Epithelial cell of prostate (primary cell): ENCODE measurements at regions not wholly inside any gene's neighbourhood (a gene's known extent, or its start where the extent isn't known, plus 50 kb on each side); places are given as distances from the start of the nearest gene placed in this dataset.

Experiments used
- DNase-seq: peaks from one replicate; pipeline ENCODE4 v3.0.0-alpha.2; 2011; ENCODE audit warnings: low read depth, low spot score
- H3K27ac ChIP-seq: fragments of 450-650 bp; 2 replicates; pipeline ENCODE4 v1.5.1; 2017; ENCODE audit warnings: mild to moderate bottlenecking

DNA sequence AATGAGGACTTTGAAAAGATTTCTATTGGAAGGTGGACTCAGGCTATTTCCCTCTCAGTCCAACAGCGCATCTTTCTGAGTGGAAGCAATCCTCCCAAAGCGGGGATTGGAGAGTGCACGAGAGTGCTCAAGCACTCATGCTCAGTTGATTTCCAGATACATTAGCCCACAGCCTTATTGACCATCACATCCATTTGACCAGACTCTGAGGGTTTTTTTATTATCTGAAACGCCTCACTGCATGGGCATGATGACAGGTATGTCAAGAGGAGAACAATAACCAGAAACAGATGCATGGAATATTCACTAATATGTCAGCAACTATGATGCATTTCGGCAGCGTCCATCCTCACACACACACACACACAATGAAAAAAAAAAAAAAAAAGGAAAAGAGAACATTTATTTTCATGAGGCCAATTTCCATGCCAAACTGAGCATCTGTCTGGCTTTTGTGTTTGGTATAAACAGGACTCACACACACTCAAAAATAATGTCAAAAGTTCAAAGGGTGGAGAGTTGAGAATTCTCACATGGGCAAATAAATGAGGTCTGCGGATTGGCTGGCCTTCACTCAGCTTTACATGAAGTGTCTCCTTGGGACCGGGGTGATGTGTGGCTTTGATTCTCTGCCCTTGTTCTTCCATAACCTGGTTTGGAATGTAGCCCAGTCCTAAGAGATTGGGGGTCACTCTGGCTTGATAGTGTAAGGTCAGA, 371.6 kb downstream of the MCTP2 start:
- no peak overlapping the region for H3K27ac ChIP-seq

DNA sequence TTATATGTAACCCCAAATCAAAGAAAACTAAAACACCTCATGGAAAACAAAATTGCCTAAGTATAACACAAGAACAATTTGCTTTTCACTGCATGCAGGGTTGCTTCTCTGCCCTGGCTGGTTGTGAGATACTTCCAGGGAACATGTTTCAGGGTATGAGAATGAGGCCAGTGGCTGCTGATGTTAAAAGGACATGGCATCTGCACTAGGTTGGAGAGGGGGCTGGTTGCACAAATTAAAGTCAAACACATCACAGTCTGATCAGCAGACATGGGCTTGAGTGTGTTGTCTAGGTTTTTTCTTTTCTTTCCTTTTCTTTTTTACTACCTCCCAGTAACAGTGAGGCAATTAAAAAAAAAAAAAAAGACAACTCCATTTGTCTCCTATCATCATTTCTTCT, 374.9 kb downstream of the MCTP2 start:
- no peak for DNase-seq
- H3K27ac ChIP-seq = no peak overlapping the region

More for the DNA sequence above, 371.6 kb downstream of the MCTP2 start:
- no peak for DNase-seq

DNA sequence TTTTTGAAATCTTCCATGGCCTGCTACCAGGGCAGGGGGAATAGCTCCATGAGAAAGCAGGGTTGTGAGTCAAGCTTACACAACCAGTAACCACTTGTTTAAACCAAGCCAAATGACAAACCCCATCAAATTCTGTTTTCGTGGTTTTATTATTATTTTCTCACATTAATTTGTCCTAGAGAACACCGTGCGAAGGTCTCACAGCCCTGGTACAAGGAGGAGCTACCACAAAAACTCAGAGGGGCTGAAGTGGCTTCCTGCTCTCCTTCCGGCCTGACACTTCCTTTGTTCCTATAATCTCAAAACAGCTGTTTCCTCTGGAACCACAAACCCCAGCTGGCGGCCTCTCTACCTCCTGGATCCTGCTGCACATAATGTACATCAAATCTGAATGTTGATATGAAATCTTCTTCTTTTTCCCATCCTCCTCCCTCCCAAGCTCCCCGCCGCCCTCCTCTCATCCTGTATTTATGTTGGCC, 375.9 kb downstream of the MCTP2 start:
- no peak overlapping the region for H3K27ac ChIP-seq
- DNase-seq = no peak

DNA sequence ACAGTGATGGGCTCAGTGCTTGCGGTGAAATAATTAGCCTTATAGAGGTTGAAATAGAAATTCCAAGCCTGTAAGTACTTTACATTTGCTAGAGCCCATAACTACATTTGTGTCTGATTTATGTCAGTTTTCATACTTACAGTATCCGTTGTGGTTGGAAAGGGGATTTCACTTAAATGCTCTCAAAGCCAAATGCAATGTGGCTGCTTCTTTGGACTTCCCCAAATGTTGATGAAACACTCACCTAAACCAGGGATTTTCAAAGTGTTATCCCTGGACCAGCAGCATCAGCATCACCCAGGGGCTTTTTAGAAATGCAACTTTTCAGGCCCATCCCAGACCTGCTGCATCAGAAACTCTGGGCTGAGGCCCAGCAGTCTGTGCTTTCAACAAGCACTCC, 378.7 kb downstream of the MCTP2 start:
- no peak for DNase-seq
- H3K27ac ChIP-seq = no peak overlapping the region

DNA sequence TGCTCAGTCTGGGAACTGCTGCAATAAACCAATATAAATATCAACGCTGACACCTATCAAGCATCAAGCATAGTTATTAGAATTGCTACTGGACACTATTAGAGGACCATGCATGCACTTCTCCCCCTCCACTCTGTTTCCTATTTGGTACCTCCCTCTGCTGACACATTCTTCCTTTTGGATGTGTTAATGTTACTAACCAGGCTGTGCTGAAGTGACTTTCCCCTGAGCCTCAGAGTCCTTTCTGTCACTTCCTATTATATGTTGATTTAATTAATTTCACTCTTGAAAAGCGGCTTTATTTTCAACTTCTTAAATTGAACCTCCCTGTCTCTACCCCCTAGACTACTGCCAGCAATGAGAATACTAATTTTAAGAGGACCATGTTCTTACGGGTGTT, 379.1 kb downstream of the MCTP2 start:
- no peak for DNase-seq
- no peak overlapping the region for H3K27ac ChIP-seq

DNA sequence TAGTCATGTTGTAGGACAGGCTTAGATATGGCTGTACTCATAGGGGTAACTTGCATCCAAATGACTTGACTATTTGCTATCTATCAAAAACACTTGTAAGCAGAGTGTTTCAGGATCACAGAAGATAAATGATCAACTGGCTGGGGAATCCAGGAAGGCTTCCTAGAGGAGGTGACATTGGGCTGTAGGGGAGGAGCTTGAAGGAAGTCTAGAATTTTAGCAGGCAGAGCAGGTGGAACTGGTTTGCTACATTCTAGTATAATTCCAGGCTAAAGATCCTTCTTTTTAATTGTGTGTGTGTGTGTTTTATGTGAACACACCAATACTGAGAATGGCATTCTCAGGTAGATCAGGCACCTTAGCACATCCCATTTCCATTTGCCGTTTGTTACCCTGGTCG, 380.3 kb downstream of the MCTP2 start:
- H3K27ac ChIP-seq = no peak overlapping the region
- no peak for DNase-seq

DNA sequence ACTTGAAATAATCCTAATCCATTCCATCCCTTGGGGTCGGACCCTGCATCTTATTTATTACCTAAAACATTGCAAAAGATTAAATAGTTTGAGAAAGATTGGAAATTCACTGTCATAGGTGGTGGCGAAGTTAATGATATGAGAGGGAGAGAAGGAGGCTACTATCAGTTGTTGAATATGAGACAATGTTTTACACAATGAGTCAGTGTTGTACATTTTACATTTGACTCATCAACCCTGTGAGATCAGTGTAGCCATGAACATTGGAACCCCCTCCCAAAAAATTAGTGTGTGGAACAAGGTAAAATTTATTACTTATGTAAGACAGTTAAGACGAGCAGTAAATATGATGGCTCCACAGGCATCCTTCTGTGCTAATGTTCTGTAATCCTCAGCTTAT, 384.3 kb downstream of the MCTP2 start:
- no peak overlapping the region for H3K27ac ChIP-seq
- DNase-seq = no peak

DNA sequence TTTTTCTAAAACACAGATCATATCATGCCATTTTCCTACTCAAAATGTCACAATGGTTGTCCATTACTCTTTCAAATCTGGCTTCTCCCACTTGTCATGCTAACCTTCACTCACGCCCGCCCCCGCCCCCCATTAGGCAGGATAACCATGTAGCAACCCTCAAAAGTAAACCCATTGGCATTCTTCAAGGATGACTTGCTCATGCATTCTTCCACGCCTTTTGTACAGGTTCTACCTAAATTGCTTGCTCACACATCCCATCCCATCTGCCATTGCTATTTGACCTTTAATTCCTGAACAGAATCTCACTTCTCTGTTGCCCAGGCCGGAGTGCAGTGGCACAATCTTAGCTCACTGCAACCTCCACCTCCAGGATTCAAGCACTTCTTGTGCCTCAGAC, 389.3 kb downstream of the MCTP2 start:
- no peak for DNase-seq
- H3K27ac ChIP-seq = no peak overlapping the region

DNA sequence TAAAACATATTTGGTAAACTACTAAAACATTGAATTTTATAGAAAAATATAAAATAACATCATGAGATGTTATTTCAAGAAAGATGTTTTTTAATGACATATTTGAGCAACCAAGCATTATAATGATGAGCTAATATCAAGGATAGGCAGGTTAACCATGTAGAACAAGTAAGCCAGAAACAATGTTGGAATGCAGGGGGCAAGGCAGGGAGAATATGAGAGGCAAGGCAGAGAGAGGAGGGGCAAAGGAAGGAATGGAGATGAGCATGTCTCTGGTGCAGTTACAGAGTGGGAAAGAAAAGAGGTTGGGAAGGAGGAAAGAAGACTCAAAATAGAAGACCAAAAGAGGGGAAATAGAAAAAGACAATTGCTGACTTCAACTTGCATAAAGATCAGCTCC, 390.4 kb downstream of the MCTP2 start:
- DNase-seq = no peak
- no peak overlapping the region for H3K27ac ChIP-seq

DNA sequence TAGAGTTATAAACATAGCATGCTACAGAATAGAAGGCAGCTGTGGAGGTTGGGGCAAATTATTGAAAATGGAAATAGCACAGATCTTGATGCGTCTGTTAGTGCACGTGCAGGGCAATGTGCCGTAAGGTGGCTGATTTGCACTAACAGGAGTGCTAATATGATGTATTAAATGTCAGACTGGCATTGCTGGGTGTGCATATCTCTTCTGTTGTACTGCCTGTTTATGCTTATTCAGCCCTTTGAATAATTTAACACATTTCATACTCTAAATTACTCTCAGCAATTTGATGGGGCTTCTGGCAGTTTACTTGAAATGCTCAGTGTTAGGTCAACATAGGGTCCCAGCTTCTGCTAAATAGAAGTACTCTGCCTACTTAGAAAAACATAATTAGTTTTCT, 395.6 kb downstream of the MCTP2 start:
- no peak for DNase-seq
- no peak overlapping the region for H3K27ac ChIP-seq

DNA sequence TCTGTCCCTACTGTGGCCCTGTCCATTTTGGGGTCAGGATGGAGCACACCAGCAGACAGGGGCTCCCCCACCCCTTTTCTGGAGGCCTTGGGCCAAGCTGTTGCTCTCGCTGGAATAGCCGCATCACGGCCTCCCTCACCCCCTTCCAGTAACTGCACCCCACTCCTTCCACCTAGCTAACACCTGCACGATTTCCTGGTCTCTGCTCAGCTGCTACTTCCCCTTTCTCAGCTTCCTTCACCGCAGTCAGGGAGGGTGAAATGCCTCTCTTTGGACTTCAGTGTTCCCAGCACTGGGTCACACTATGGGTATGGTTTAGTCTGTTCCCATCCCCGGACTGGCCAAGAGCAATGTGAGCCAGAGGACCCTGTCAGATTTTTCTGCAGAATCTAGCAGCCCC, 400.2 kb downstream of the MCTP2 start:
- no peak for DNase-seq
- no peak overlapping the region for H3K27ac ChIP-seq

DNA sequence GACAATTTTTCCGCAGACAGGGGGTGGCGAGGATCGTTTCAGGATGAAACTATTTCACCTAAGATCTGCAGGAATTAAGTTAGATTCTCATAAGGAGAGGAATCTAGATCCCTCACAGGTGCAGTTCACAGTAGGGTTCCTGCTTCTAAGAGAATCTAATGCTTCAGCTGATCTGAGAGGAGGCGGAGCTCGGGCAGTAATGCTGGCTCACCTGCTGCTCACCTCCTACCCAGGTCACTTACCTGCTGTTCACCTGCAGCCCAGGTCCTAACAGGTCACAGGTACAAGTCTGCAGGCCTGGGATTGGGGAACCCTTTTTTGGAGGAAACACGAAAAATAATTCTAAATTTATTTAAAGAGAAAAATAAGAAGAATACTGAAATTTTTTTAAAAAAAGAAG, 406.8 kb downstream of the MCTP2 start:
- no peak overlapping the region for H3K27ac ChIP-seq
- DNase-seq = no peak

DNA sequence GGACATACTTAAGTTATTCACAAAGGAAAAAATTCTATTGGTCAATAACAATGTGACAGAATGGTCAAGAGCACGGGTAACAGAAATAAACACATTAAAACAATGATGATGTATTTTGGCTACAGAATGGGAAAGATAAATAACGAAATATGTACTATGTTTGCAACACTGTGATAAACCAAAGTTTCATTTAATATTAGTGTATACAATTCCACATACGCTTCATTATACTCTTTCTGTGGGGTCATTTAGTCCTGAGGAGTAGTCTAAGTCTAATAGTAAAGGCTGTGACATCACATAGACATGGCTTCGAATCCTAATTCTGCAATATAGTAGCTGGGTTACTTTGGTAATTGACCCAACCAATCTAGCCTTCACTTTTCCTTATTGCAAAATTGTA, 408.3 kb downstream of the MCTP2 start:
- no peak for DNase-seq
- H3K27ac ChIP-seq = no peak overlapping the region

DNA sequence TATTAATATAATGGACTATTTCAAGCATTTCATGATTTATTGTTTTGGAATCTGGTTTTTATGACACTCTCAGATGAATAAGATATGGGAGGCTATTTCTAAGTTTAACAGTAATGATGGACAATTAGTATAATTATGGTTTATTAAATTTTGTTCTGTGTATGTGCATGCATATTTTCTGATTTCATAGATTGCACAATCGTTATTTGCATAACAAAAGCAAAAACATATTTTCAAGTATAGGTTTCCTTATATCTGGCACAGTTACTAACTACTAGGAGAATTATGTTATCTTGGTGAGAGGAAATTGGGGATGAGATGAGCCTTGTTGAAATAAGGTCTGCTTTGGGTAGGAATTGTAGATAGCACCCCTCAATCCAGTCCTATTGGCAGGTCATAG, 413.1 kb downstream of the MCTP2 start:
- DNase-seq = no peak
- H3K27ac ChIP-seq = no peak overlapping the region

DNA sequence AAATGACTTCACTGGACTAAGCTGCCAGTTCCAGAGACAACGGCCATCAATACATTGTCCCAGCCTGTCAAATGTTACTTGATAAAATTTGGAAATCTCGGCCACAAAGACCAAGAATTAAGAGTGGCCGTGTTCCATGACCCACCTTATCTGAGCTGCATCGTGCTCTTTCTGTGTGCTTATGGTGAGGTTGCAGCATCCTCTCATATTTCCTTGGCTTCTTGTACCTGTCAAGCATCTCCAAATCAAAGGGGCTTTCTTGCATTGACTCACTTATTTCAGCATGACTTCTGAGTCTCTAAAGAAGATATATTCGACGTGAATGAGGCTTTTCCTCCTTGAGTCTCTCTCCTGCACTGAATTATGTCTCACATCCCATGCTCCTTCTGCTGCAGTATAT, 421.7 kb downstream of the MCTP2 start:
- no peak for DNase-seq
- no peak overlapping the region for H3K27ac ChIP-seq

DNA sequence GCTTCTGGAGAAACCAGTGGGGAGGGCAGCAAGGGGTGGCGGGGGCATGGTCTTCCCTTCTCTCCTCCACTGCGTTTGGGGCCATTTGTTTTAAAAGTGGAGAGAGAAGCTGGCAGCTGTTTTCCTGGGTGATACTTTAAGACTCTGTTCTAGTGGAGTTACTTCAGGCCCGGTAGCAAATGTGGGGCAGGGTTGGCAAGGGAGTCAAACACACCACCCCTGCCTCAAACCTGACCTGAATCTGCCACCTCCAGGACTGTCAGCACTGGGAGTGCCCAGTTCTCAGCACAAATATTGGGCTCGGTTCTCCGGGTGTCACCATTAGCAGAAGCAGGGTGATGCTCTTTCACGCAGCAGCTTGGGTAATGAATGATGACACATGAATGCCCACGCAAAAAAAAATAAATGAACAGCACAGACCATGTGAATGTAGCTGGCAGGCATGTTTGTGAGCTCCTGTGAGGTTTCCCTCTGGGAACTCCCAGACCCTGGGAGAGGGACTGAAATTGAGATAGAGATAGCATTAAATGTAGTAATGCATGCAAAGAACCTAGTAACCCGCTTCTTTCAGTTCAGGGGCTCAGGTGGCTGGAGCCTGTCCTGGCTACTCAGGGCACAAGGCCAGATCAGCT, 424.0 kb downstream of the MCTP2 start:
- DNase-seq = no peak
- H3K27ac ChIP-seq = no peak overlapping the region

DNA sequence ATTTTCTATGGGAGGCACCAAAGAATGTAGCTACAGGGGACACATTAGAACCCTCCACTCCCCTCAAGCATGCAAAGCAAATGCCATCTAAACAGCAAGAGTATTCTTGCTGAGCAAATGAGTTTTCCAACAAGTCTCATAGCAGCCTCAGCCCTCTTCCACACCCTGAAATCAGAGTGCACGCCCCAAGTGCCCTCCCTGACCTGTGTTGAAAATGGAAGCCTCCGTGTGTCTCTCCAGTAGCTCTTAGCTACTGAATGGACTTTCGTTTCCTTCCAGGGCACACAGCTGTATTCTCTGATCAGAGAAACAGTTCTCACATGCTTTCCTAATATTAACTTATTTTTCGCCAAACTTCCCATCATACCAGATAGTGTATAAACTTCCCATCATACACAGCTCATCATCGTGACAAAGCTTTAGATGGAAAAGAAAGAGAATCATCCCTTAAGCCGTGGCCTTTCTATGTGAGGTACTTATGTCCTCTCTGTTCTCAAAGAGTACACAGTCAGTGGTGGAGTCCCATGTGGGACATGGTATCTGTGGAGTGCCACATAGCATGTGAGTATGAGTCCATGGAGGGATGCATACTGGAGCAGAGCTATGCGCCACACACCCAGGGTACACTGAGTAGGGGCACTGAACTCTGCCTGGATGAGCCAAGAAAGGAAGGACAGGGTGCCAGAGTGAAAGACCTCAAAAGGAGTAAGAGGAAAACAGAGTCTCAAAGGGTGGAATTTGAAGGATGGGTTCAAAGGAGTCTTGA, 434.5 kb downstream of the MCTP2 start:
- no peak for DNase-seq
- no peak overlapping the region for H3K27ac ChIP-seq

DNA sequence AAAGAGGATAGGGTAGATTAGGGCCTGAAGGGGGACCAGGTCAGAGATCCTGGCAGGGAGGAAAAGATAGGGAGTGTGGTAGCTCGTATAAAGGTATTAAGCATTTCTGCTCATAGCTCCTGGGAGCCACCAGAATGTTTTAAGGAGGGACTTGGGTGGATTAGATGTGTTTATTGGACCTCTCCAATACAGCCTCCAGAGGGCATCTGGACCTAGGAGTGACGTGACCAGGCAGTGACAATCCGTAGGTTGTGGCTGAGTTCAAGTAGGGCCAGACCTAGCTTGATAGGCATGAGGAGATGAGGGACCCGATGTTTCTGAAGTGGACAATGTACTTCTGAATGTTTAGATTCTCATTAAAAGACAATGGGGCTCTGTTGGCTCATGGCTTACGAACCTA, 435.2 kb downstream of the MCTP2 start:
- DNase-seq = no peak
- no peak overlapping the region for H3K27ac ChIP-seq

DNA sequence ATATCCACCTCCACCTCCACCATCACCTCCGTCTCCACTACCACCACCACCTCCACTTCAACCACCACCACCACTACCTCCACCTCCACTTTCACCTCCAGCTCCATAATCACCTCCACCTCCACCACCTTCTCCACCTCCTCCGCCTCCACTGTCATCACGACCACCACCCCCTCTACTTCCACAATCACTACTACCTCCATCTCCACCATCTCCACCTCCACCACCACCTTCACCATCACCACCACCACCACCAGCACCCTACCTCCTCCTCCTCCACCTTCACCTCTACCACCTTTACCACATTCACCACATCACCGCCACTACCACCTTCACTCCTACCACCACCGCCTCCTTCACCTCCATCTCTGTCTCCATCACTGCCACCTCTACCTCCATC, 435.7 kb downstream of the MCTP2 start:
- DNase-seq = no peak
- H3K27ac ChIP-seq = no peak overlapping the region

DNA sequence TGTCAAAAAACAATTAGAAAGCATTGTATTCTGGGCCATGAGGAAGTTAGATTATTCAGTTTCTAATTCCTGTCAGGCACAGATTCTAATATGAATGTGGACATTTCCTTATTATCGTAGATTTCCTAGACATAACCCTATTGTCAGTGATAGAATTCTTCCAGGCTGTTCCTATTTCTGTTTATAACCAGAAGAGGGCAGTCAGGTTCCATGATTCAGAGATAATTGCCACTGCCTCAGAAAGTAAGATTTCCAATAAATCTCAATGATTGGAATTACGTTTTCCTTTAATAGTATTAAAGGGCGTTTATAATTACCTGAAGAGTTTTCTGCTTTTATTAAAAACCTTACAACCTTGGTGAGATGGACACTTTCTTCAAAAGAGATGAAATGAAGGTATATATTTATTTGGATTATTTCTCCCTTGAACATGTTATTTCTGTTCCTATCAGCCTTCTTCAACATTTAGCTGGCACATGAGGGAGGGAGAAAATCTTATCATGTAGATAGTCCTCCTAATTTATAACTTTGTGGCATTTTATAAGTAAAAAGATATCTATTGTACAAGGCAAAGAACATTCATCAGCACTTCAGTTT, 439.2 kb downstream of the MCTP2 start:
- no peak overlapping the region for H3K27ac ChIP-seq
- DNase-seq = no peak
